B cell (primary cell): ENCODE measurements at regions not wholly inside any gene's neighbourhood (a gene's known extent, or its start where the extent isn't known, plus 50 kb on each side); places are given as distances from the start of the nearest gene placed in this dataset.

Experiments
- ATAC-seq: fragments of 200-7000 bp; cut with Tn5 transposase; one replicate; pipeline ENCODE4 v1.10.0; 2021; ENCODE audit warnings: low read depth, mild to moderate bottlenecking, moderate number of reproducible peaks, moderate library complexity
- CTCF ChIA-PET: fragments of 350-600 bp; sonication (Branson Sonifier 250); formaldehyde crosslinking; loops from one replicate; lab custom pipeline; 2021; ENCODE audit warnings: antibody characterized with exemption, inconsistent platforms; lab: Charles Lee
- POLR2A ChIA-PET: fragments of 350-600 bp; sonication (Branson Sonifier 250); formaldehyde crosslinking; loops from one replicate; lab custom pipeline; 2021; ENCODE audit warnings: antibody characterized with exemption; lab: Charles Lee
- DNase-seq: peaks from one replicate; pipeline ENCODE4 v3.0.0; 2013
- H2AFZ ChIP-seq: 2 replicates; pipeline ENCODE4 v1.6.1; 2012; ENCODE audit warnings: mild to moderate bottlenecking, low read depth, low read length; ENCODE audit not compliant: insufficient read depth, poor library complexity, severe bottlenecking
- H3K27ac ChIP-seq, 2 donors: 1 replicate in 1 of 2; 2 replicates in 1 of 2; pipeline ENCODE4 v1.5.1; 2012 to 2013; ENCODE audit warnings: low read length in 2 of 2, mild to moderate bottlenecking in 2 of 2, moderate library complexity in 1 of 2
- H3K27me3 ChIP-seq, 4 experiments: fragments of 200-600 bp in 1 of 4; sonication (generic) in 1 of 4; replicated peaks in 1 of 4; 1 replicate in 2 of 4; 2 replicates in 2 of 4; pipeline versions ENCODE4 v1.6.1 to v1.7.0; 2013 to 2016; ENCODE audit warnings: low read length in 3 of 4, mild to moderate bottlenecking in 2 of 4, mixed read lengths in 1 of 4, moderate library complexity in 1 of 4; ENCODE audit not compliant: insufficient read depth in 4 of 4, control insufficient read depth in 3 of 4; ENCODE audit errors: control extremely low read depth in 1 of 4
- H3K36me3 ChIP-seq, 2 experiments: replicated peaks in 1 of 2; 1 replicate in 1 of 2; 2 replicates in 1 of 2; pipeline versions ENCODE4 v1.6.1 to v1.7.1; 2013; ENCODE audit warnings: low read length in 1 of 2; ENCODE audit not compliant: insufficient read depth in 2 of 2, control insufficient read depth in 1 of 2; ENCODE audit errors: control extremely low read depth in 1 of 2, extremely low read depth in 1 of 2
- H3K4me1 ChIP-seq, 2 donors: fragments of 200-600 bp in 1 of 2; sonication (generic) in 1 of 2; 1 replicate in 1 of 2; 2 replicates in 1 of 2; pipeline versions ENCODE4 v1.5.1 to v1.6.1; 2013 to 2017; ENCODE audit warnings: low read length in 2 of 2; ENCODE audit not compliant: control insufficient read depth in 2 of 2, insufficient read depth in 2 of 2
- H3K4me2 ChIP-seq: replicated peaks from 2 replicates; pipeline ENCODE3; 2012; ENCODE audit warnings: mild to moderate bottlenecking, low read depth, low read length; ENCODE audit not compliant: poor library complexity, severe bottlenecking
- H3K4me3 ChIP-seq, 5 experiments: fragments of 200-600 bp in 1 of 5; sonication (generic) in 1 of 5; 1 replicate in 3 of 5; 2 replicates in 2 of 5; pipeline versions ENCODE4 v1.5.1 to v1.7.0; 2011 to 2016; ENCODE audit warnings: low read length in 4 of 5, mild to moderate bottlenecking in 4 of 5, low read depth in 2 of 5, control low read depth in 1 of 5, moderate library complexity in 1 of 5; ENCODE audit not compliant: insufficient read depth in 1 of 5; ENCODE audit errors: control extremely low read depth in 1 of 5, extremely low read depth in 1 of 5
- H3K79me2 ChIP-seq: fragments of 200-600 bp; sonication (generic); one replicate; pipeline ENCODE4 v1.6.0; 2016; ENCODE audit warnings: low read length; ENCODE audit not compliant: control insufficient read depth, insufficient read depth
- H3K9ac ChIP-seq: fragments of 200-600 bp; sonication (generic); 2 replicates; pipeline ENCODE4 v1.6.1; 2017; ENCODE audit warnings: mild to moderate bottlenecking, low read length, moderate library complexity
- H3K9me3 ChIP-seq, 3 donors: one replicate each; pipeline versions ENCODE4 v1.6.1 to v1.7.1; 2013; ENCODE audit warnings: low read length in 2 of 3; ENCODE audit not compliant: control insufficient read depth in 2 of 3, insufficient read depth in 1 of 3; ENCODE audit errors: control extremely low read depth in 1 of 3
- H4K20me1 ChIP-seq: 2 replicates; pipeline ENCODE4 v1.6.0; 2012; ENCODE audit warnings: mild to moderate bottlenecking, low read length; ENCODE audit not compliant: insufficient read depth, control insufficient read depth, poor library complexity, severe bottlenecking
- H3K27ac Mint-ChIP-seq: one replicate; pipeline ENCODE4 v1.8.0; 2021; ENCODE audit warnings: mixed read lengths
- H3K27me3 Mint-ChIP-seq: one replicate; pipeline ENCODE4 v1.8.0; 2021; ENCODE audit warnings: mixed read lengths
- H3K4me1 Mint-ChIP-seq: one replicate; pipeline ENCODE4 v1.8.0; 2021; ENCODE audit warnings: mixed read lengths
- H3K4me3 Mint-ChIP-seq: one replicate; pipeline ENCODE4 v1.8.0; 2021; ENCODE audit warnings: mixed read lengths
- H3K9me3 Mint-ChIP-seq: one replicate; pipeline ENCODE4 v1.8.0; 2022; ENCODE audit warnings: mixed read lengths; ENCODE audit not compliant: insufficient read depth
- CTCF ChIP-seq: fragments of 200-600 bp; IDR thresholded peaks from one replicate; pipeline ENCODE4 v1.8.0; 2022; ENCODE audit warnings: antibody characterized with exemption, mild to moderate bottlenecking
- EZH2 ChIP-seq: IDR thresholded peaks from 2 replicates; pipeline ENCODE4 v1.6.1; 2012; ENCODE audit warnings: borderline replicate concordance, low read depth, mild to moderate bottlenecking, moderate library complexity, low read length; ENCODE audit not compliant: insufficient read depth, poor library complexity, severe bottlenecking
- WGBS: methylation state at CpG from one replicate; pipeline ENCODE4 v1.1.5; 2013; ENCODE audit warnings: missing lambda C conversion rate; ENCODE audit not compliant: insufficient coverage; 5-methylcytosine and 5-hydroxymethylcytosine counted together
- intact Hi-C: fragments of 100-400 bp; cut with micrococcal nuclease; formaldehyde crosslinking; loops from one replicate; pipeline ENCODE4 v1.10.0; 2022

- ATAC-seq (peak; percentile 47), DNase-seq (peak; percentile 36)
- Histone ChIP-seq H3K27me3 (no peaks in the 10 kb centered on the region), H3K4me2 (no peak overlapping the region), H3K36me3 (no peaks in the 10 kb centered on the region), H3K27ac (no peak overlapping the region), H3K9me3 (no peaks in the 10 kb centered on the region), H3K9ac (no peak overlapping the region), H2AFZ (no peak overlapping the region), H3K79me2 (no peaks in the 10 kb centered on the region), H3K4me3 (no peak overlapping the region), H4K20me1 (no peaks in the 10 kb centered on the region), H3K4me1 (no peaks in the 10 kb centered on the region)
- H3K27me3 Mint-ChIP-seq, result no peaks in the 10 kb centered on the region
- POLR2A ChIA-PET, result no interaction called here
- H3K4me1 Mint-ChIP-seq, result peaks cover 9% of the 10 kb centered on the region
- no peak overlapping the region for H3K4me3 Mint-ChIP-seq
- peaks cover 2% of the 10 kb centered on the region for H3K9me3 Mint-ChIP-seq
- 53% methylated on average over 3 of the region's 8 CpGs for WGBS
- H3K27ac Mint-ChIP-seq, result no peak overlapping the region
- CTCF ChIA-PET, result no interaction called here
- intact Hi-C loops, result no loop called here
- TF ChIP-seq CTCF, result no peak
- TF ChIP-seq EZH2, result no peak
These were observed 365.1 kb upstream of the NETO1 start for GRCh38 chr18:73232933-73233332.

GRCh38 chr18:73220663-73221062 lies 352.9 kb upstream of the NETO1 start:
- ChIA-PET POLR2A (no interaction called here), CTCF (no interaction called here)
- no peaks in the 10 kb centered on the region for H3K27me3 Mint-ChIP-seq
- H3K9ac ChIP-seq, result no peak overlapping the region
- H3K4me1 Mint-ChIP-seq, result no peaks in the 10 kb centered on the region
- H3K9me3 Mint-ChIP-seq, result peaks cover 8% of the 10 kb centered on the region
- no peak for TF ChIP-seq CTCF
- no peak for TF ChIP-seq EZH2
- intact Hi-C loops, result no loop called here
- H3K4me2 ChIP-seq, result no peak overlapping the region
- H3K4me3 Mint-ChIP-seq, result no peak overlapping the region
- no peaks in the 10 kb centered on the region for H3K27me3 ChIP-seq
- H3K27ac ChIP-seq, result no peak overlapping the region
- H3K27ac Mint-ChIP-seq, result no peak overlapping the region
- no peaks in the 10 kb centered on the region for H3K79me2 ChIP-seq
- no peak overlapping the region for H3K4me3 ChIP-seq
- H3K36me3 ChIP-seq, result no peaks in the 10 kb centered on the region
- H3K4me1 ChIP-seq, result no peaks in the 10 kb centered on the region
- DNase-seq (no peak), ATAC-seq (no peak)
- no peak overlapping the region for H2AFZ ChIP-seq
- no CpG with 5 or more reads among the region's 5 CpGs for WGBS
- H3K9me3 ChIP-seq, result peaks cover 0 to 19% (median 11%) of the 10 kb centered on the region in 3 donors
- H4K20me1 ChIP-seq, result no peaks in the 10 kb centered on the region
